ENCODE measurements at regions not wholly inside any gene's neighbourhood (a gene's known extent, or its start where the extent isn't known, plus 50 kb on each side); places are given as distances from the start of the nearest gene placed in this dataset.

DNA sequence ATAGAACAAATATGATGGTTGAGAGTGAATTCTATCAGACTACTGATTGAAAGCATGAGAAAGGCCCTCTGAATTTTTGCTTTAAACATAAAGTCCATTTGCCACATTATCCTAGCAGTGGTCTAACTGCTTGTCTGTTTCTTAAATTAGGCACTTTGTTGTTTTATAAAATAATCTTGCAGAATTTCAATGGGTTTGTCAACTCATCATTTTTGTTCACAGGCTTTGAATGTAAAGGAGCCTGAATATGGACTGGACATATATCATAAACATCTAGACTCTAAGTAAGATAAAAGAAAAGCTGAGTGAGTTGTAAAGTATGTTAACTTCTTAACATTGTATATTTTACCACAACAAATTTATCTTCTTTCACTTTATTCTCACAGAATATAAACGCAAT, 845.9 kb downstream of the SUCLG1 start:
- TF ChIP-seq, protein P1, sequence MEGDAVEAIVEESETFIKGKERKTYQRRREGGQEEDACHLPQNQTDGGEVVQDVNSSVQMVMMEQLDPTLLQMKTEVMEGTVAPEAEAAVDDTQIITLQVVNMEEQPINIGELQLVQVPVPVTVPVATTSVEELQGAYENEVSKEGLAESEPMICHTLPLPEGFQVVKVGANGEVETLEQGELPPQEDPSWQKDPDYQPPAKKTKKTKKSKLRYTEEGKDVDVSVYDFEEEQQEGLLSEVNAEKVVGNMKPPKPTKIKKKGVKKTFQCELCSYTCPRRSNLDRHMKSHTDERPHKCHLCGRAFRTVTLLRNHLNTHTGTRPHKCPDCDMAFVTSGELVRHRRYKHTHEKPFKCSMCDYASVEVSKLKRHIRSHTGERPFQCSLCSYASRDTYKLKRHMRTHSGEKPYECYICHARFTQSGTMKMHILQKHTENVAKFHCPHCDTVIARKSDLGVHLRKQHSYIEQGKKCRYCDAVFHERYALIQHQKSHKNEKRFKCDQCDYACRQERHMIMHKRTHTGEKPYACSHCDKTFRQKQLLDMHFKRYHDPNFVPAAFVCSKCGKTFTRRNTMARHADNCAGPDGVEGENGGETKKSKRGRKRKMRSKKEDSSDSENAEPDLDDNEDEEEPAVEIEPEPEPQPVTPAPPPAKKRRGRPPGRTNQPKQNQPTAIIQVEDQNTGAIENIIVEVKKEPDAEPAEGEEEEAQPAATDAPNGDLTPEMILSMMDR (IDR thresholded peaks at IDR 0.05; ENCODE audit: low read depth, low read length, poor library complexity, severe bottlenecking), result no peak
- no peak for TF ChIP-seq EZH2phosphoT487 (IDR thresholded peaks at IDR 0.05; ENCODE audit: borderline replicate concordance, low read length)
- H4K20me1 ChIP-seq (ENCODE audit: control insufficient read depth, insufficient read depth, low read depth, low read length), result no peaks in the 10 kb centered on the region
- no peak overlapping the region for H3K27ac ChIP-seq (ENCODE audit: low read depth, low read length)
- no peaks in the 10 kb centered on the region for H3K36me3 ChIP-seq (ENCODE audit: control insufficient read depth, low read length)
- no peaks in the 10 kb centered on the region for H3K9me3 ChIP-seq (ENCODE audit: control insufficient read depth, insufficient read depth, low read length)
- H3K4me1 ChIP-seq (ENCODE audit: control insufficient read depth, low read length), result no peaks in the 10 kb centered on the region
- H3K79me2 ChIP-seq (ENCODE audit: control insufficient read depth, low read length), result no peaks in the 10 kb centered on the region
- H3K9me2 ChIP-seq (replicated peaks; ENCODE audit: control insufficient read depth, low read length), result no peaks in the 10 kb centered on the region
- no peak overlapping the region for H3K4me2 ChIP-seq (ENCODE audit: low read length)
- H3K27me3 ChIP-seq (ENCODE audit: control insufficient read depth, low read length), result no peaks in the 10 kb centered on the region
- H3K4me3 ChIP-seq (ENCODE audit: low read length), result no peak overlapping the region
- H3F3A ChIP-seq (ENCODE audit: control insufficient read depth, insufficient read depth), result no peaks in the 10 kb centered on the region

DNA sequence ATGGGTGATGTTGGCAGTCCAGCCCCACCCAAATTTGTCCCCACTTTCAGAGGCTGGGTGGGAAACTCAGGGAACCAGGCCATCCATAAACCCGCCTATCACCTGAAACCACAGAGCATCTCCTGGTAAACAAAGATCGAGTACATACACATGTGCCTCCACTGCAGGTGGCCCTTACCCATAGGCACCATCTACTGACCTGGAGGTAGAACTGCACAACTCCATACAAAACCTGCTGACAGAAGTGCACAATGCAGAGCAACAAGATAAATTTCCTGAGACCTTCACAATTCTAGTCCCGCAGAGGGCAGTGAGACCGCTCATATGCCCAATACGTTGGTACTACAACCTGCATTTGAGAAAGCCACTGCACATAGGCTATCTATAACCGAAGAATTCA, 856.3 kb downstream of the SUCLG1 start:
- no peak overlapping the region for H3K4me3 ChIP-seq (ENCODE audit: low read length)
- H3K27me3 ChIP-seq (ENCODE audit: control insufficient read depth, low read length), result no peaks in the 10 kb centered on the region
- no peaks in the 10 kb centered on the region for H3K36me3 ChIP-seq (ENCODE audit: control insufficient read depth, low read length)
- H3K9me2 ChIP-seq (replicated peaks; ENCODE audit: control insufficient read depth, low read length), result no peaks in the 10 kb centered on the region
- no peak overlapping the region for H3K27ac ChIP-seq (ENCODE audit: low read depth, low read length)
- H3K79me2 ChIP-seq (ENCODE audit: control insufficient read depth, low read length), result no peaks in the 10 kb centered on the region
- H3K4me2 ChIP-seq (ENCODE audit: low read length), result no peak overlapping the region
- no peak for TF ChIP-seq EZH2phosphoT487 (IDR thresholded peaks at IDR 0.05; ENCODE audit: borderline replicate concordance, low read length)
- TF ChIP-seq, protein P1 (IDR thresholded peaks at IDR 0.05; ENCODE audit: low read depth, low read length, poor library complexity, severe bottlenecking), result no peak
- H3K9me3 ChIP-seq (ENCODE audit: control insufficient read depth, insufficient read depth, low read length), result no peaks in the 10 kb centered on the region; the same call in 1 of the 2 replicates
- H4K20me1 ChIP-seq (ENCODE audit: control insufficient read depth, insufficient read depth, low read depth, low read length), result no peaks in the 10 kb centered on the region
- no peaks in the 10 kb centered on the region for H3F3A ChIP-seq (ENCODE audit: control insufficient read depth, insufficient read depth)
- H3K4me1 ChIP-seq (ENCODE audit: control insufficient read depth, low read length), result no peaks in the 10 kb centered on the region

DNA sequence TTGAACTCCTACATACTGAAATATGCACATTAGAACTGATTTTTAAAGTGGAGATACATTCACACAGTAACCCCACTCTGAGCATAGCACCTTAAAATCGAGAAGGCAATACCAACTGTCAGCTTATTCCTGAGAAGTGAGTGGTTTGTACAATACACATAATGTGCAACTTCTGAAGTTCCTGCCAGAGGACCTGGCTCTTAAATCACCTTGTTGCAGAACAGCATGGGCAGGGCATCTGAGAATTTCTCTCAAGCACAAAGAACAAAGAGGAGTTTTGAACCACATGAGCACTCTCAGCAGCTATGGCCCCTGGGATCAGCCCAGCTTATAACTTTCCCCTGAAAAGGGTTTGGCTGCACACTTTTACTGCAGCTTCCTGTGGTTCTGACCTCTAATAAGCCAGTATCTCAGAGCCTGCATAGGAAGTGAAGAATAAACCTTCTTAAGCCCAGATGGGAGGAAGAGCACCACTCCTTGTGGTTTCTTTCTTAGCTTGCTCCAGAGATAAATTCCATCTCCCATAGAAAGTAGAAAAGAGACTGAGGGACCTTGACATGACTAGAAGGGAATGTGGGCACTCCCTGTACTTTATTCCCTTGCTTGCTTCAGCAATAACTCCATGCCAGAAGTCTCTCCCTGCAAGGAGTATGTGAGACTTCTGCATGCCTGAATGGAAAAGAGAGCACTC, 862.3 kb downstream of the SUCLG1 start:
- H3F3A ChIP-seq (ENCODE audit: control insufficient read depth, insufficient read depth), result no peaks in the 10 kb centered on the region
- no peak overlapping the region for H3K27ac ChIP-seq (ENCODE audit: low read depth, low read length)
- no peaks in the 10 kb centered on the region for H3K36me3 ChIP-seq (ENCODE audit: control insufficient read depth, low read length)
- no peak overlapping the region for H3K4me2 ChIP-seq (ENCODE audit: low read length)
- TF ChIP-seq EZH2phosphoT487 (IDR thresholded peaks at IDR 0.05; ENCODE audit: borderline replicate concordance, low read length), result no peak
- TF ChIP-seq, protein P1 (IDR thresholded peaks at IDR 0.05; ENCODE audit: low read depth, low read length, poor library complexity, severe bottlenecking), result no peak
- no peaks in the 10 kb centered on the region for H4K20me1 ChIP-seq (ENCODE audit: control insufficient read depth, insufficient read depth, low read depth, low read length)
- no peaks in the 10 kb centered on the region for H3K79me2 ChIP-seq (ENCODE audit: control insufficient read depth, low read length)
- no peak overlapping the region for H3K4me3 ChIP-seq (ENCODE audit: low read length)
- no peaks in the 10 kb centered on the region for H3K9me2 ChIP-seq (replicated peaks; ENCODE audit: control insufficient read depth, low read length)
- H3K9me3 ChIP-seq (ENCODE audit: control insufficient read depth, insufficient read depth, low read length), result no peaks in the 10 kb centered on the region
- H3K4me1 ChIP-seq (ENCODE audit: control insufficient read depth, low read length), result no peaks in the 10 kb centered on the region
- H3K27me3 ChIP-seq (ENCODE audit: control insufficient read depth, low read length), result no peaks in the 10 kb centered on the region

Measured in DOHH2 (cell line).